AG08395 (cell line): ENCODE measurements at regions not wholly inside any gene's neighbourhood (a gene's known extent, or its start where the extent isn't known, plus 50 kb on each side); places are given as distances from the start of the nearest gene placed in this dataset.
"Not testable (repeated sequence)": the region's sequence is repeated elsewhere in the genome, so short reads cannot be mapped to it uniquely, and the experiment has no call there.

Experiments
- DNase-seq: peaks from one replicate; pipeline ENCODE4 v3.0.0; 2012; ENCODE audit warnings: mixed read lengths, low spot score

DNA sequence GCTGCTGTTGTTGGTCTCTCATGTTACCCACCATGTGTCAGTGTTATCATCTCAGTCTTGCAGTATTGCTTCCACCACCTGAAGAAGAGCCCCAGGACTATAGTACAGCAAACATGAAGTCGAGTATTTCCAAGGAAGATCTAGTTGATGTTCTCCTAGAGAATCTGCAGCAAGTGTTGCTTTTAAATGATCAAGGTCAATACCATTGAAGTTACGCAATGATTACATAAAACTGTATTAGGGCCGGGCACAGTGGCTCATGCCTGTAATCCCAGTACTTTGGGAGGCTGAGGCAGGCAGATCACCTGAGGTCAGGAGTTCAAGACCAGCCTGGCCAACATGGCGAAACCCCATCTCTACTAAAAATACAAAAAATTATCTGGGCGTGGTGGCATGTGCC lies 173.9 kb downstream of the TJP1 start:
- DNase-seq = not testable (repeated sequence)

- DNase-seq = no peak
Measured at GRCh38 chr15:29645841-29646240, 176.4 kb downstream of the TJP1 start.

DNA sequence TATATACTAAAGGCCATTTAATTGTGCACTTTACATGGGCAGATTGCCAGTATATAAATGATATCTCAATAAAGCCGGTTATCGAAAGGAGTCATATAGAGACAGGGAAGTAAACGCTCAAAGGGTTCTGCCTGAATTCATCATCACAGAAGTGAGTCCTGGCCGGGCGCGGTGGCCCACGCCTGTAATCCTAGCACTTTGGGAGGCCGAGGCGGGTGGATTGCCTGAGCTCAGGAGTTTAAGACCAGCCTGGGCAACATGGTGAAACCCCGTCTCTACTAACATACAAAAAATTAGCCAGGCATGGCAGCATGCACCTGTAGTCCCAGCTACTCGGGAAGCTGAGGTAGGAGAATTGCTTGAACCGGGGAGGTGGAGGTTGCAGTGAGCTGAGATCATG lies 177.9 kb downstream of the TJP1 start:
- DNase-seq = not testable (repeated sequence)

DNA sequence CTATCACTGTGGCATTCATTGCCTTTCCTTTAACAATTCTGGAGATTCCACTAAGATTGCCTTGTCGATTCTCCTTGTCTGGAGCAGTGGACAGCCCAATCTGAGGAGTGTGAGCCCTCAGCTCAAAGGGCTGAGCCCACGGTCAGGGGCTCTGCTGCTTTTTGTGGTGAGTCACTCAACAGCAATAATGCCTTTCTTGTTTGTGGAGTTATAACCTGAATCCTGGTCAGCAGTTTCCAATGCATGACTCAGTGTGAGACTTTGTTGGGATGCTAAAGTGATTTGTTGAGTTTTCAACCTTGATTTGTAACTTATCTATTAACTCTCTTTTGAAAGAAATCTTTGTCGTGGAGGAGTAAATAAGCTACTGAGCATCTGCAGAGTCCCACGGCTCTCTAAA lies 183.5 kb downstream of the TJP1 start:
- DNase-seq = no peak

DNA sequence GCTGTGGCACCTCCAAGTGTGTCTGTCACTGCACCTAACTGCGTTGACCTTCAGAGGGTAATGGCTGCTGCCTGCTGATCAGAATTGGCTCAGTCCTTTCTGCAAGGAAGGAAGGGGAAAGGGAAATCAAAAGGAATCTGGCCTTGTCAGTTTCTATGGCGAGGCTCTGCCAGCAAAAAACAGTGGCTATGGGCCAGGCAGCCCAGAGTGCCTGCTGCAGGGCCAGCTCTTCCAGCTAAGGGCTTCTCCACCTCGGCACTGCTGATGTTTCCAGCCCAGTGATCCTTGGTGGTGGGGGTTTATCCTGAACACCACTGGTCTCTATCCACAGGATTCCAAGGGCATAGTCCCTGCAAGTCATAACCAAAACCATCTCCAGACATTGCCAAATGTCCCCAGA lies 184.3 kb downstream of the TJP1 start:
- no peak for DNase-seq

- DNase-seq = no peak
Measured at GRCh38 chr15:29637555-29637954, 184.7 kb downstream of the TJP1 start.

- no peak for DNase-seq
Measured at GRCh38 chr15:29636921-29637320, 185.3 kb downstream of the TJP1 start.

DNA sequence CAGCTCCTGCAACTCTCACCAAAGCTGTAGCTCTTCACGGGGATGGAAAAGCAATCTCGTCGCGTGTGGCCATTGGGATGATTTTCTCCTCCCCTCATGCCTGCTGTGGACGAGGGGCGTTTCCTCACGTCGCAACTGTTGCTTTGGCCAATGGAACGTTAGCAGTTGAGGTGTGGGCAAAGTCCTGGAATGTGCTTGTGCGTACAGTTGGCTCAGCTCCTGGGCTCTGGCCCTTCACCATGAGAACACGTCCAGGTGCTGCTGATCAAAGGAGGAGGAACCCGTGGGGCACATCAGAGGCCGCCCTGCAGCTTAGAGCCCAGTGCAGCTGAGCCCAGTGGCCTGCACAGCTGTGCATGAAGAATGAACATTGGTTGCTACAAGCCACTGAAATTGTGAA lies 186.1 kb downstream of the TJP1 start:
- no peak for DNase-seq

DNA sequence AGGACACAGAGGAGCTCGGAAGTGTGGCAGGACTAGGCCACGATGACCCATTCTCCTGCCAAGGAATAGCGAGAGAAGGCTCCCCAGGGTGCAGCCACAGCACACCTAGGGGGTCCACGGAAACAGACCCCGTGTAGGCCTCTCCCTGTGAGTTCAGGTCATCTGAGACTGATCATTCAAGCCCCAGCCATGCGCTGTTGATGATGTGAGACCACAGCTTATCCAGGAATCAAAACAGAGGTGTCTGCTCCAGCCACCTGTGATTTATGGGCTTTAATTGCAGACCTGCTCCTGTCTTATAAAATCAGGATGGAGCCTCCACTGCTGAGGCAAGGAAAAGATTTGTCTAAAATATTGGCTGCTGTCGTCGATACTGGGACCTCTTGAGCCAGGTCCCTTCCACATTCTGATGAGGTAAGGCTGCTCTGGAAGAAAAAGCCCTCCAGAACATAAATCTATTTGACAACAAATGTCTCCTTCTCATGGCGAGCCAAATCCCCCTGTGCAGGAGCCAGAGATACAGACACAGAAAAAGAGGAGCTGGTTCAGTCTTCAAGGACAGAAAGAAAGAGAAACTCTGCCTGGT lies 186.7 kb downstream of the TJP1 start:
- DNase-seq = no peak

DNA sequence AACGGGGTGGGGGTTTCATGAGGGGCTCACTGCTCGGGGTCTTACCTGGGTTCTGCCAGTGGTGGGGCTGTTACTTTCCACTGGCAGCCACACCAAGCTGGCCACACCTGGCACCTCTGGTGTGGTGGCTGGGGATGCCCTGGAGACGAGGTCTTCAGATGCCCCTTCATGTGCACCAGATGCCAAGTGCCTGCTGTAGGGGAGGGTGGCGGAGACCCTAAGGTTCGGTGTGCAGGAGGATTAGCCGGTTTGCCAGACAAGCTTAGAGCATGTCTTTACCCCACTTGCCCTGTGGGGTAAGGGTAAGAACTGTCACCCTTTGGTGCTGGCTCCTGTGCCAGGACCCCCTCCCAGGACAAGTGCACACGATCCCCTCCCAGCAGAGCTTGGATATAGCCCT lies 188.3 kb downstream of the TJP1 start:
- DNase-seq = no peak

DNA sequence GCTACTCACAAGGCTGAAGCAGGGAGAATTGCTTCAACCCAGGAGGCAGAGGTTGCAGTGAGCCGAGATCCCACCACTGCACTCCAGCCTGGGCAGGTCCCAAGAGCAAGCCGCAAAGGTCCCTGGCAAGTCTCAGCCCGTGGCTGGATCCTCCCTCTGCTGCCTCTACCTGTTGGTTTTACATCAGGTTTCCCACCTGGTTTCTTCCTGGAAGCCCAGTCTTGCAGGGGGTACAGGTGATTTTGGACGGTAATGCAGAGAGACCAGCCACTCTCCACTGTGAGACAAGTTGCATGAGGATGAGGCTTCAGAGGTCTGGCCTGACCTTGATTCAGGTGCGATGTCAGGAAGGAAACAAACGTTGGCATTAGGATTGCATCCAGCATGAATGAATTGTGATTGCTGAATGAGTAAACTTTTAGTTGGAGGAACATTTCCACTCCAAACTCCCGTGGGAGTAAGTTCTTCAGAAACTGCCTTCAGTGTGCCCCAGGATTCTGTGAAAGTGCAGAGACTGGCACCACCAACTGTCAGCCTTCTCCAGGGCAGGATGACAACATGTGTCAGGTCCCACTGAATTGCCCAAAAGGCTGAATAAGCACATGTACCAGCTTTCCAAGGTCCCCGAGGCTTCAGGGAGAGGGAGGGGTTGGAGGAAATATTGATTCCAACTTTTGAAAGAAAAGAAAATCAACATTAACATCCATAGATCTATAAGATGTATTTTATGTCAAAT lies 189.4 kb downstream of the TJP1 start:
- DNase-seq = no peak

- no peak for DNase-seq
Measured at GRCh38 chr15:29631076-29632070, 190.9 kb downstream of the TJP1 start.

- no peak for DNase-seq
Measured at GRCh38 chr15:29624271-29624670, 198.0 kb downstream of the TJP1 start.

- no peak for DNase-seq
Measured at GRCh38 chr15:29623116-29623639, 199.1 kb downstream of the TJP1 start.

DNA sequence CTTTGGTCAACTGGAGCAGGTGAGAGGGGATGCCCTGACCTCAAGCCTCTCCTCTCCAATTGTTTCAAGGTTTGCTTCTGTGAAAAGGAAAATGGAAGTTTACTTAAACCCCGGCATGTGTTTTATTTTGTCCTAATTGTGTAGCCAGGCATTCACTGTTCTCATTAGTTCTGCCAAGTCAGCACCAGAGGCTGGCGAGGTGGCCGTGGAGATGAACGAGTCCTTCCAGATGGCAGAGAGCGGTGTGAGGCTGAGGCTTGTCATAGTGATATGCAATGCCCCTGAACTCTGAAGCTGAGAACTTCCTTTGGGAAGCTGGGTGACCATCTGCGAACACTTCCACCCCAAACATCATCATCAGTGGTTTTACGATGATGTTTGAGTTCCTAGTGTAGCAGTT lies 199.6 kb downstream of the TJP1 start:
- DNase-seq = no peak

DNA sequence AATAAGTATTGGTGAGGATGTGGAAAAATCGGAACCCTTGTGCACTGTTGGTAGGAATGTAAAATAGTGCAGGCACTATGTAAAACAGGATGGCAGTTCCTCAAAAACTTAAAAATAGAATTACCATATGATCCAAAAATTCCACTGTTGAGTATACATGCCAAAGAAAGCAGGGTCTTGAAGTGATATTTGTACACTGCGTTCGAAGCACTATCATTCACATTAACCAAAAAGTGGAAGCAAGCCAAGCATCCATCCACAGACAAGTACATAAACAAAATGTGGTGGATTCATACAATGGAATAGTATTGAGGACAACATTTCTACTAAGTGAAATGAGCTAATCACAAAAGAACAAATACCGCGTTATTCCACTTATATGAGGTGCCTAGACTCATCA lies 200.7 kb downstream of the TJP1 start:
- no peak for DNase-seq

- DNase-seq = no peak
Measured at GRCh38 chr15:29618586-29618985, 203.7 kb downstream of the TJP1 start.

GRCh38 chr15:29616512-29616911 lies 205.8 kb downstream of the TJP1 start:
- DNase-seq = no peak

- DNase-seq = no peak
Measured at GRCh38 chr15:29615791-29616190, 206.5 kb downstream of the TJP1 start.

DNA sequence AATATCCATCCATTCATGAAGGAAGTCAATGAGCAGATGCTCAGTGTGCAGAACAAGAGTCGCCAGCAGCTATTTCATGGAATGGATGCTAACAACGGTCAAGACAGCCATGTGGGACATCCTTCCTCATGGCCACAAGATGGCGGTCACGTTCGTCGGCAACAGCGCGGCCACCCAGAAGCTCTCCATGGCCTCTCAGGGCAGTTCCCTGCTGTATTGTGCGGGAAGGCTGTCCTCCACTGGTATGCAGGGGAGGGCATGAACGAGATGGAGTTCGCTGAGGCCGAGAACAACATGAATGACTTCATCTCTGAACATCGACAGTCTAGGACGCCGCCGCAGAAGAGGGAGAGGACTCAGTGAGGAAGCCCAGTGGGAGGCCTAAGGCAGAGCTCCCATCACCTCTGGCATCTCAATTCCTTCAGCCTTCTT lies 208.3 kb downstream of the TJP1 start:
- no peak for DNase-seq

DNA sequence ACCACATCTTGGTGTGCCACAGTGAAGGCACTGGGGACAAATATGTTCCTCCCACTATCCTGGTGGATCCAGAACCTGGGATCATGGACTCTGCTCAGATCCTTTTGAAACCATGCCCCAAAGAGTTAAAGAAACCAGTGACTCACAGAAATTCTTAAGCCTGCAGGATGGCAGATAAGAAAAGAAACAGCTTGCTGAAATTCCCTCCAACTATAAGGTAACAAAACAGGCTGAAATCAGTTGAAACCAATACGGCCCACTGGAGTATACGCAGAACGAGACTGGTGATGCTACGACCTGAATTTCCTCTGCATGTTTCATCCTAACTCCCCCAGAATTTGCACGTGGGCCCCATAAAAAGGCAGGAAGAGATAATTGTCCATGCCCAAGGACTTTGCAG lies 209.6 kb downstream of the TJP1 start:
- DNase-seq = no peak

DNA sequence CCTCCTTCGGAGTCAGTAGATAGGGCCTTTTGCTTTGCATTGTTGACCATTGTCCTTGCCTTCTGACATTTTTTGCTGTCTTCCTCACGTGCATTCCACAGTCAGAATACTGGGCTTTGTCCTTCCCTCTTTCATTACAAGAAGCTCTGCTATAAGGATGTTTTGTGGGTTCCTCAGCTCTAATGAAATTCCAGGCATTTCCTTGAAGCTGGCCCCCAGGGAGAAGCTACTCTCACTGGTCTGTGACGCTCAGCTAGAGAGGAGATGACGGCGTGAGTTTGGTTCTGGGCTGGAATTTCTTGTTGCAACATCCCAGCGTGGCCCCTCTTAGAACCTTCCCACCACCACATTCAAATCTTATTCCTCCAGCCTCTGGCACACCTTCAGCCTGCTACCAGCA lies 210.2 kb downstream of the TJP1 start:
- peak; percentile 88 for DNase-seq

- DNase-seq = no peak
Measured at GRCh38 chr15:29611057-29611456, 211.2 kb downstream of the TJP1 start.
